ENCODE measurements at regions not wholly inside any gene's neighbourhood (a gene's known extent, or its start where the extent isn't known, plus 50 kb on each side); places are given as distances from the start of the nearest gene placed in this dataset.

DNA sequence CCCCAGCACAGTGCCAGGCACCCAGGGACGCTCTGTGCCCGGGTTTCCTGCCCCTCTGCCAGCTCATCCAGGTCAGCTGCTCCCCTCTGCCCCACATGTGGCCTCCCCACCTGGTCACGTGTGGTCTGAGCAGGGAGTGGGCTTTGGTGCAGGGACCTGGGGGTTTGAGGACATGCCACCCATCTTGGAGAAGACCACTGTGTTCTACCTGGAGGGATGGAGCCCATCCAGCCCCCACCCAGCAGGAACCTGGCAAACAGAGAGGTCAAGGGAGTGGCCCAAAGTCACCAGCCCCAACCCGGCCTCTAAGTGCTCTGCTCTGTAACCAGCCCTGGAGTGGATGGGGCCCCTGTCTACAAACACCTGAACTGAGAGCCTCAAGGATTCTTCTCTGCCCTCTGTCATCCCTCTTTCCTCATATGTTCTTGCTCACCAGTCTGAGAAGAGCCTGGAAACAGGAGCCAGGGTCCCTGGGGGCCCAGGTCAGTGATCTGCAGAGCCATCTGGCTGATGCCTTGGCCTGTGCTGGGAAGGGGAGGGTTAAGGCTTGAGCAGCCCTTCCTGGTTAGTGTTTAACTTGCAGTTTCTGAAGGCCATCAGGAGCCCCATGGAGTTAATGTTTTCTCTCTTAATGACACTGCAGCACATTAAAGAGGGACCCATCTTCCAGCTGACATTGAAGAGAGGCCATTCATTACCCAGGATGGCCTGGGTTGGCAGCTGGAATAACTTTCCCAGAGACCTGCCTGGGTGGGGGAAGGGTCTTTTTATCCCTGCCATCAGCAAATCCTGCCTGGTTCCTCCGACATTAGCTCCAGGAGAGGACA is 235.4 kb downstream of the PTPRU start:
- DNase-seq: no peak

DNA sequence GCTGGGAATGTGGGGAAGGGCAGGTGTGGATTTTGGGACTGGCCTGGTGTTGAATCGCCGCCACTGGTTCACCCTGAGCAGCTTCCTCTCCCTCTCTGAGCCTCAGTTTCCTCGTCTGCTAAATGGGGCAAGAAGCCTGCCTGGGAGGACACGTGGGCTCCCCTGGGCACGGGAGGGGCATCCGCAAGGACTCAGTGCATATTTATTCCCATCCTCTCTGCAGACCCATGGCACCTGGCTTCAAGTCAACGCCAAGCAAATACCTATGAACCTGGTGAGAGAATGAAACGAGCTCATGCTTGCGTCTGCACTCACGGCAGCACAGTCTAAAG is 234.4 kb downstream of the PTPRU start:
- DNase-seq: no peak

DNA sequence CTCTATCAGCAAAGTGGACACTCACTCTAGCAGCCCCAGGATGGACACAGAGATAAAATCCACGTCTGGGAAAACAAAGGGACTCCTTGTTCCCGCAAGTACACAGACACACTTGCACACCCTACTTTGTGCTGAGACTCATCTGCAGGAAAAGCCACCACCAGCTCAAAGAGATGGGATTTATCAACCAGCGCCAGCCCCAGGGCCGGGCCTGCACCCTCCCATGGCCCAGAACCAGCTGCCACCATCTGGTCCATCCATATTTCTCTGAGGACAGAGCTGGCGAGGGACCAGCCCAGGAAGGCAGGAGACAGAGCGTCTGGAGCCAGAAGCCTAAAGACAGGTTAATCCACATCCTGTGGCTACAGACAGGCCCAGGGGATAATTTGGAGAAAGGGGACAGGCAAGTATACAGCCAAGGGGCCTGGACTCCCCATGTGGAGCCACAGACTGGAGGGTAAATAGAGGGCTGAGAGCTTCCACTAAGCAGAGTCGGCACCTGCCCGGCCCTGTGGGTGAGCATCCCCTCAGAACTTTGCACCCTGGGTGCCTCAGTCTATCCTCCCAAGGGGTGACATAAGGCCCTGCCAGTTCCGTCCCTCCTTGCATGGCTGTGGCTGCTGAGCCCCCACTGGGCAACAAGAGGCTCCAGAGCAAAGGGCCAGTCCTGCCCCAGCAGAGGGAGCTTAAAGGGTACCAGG is 233.9 kb downstream of the PTPRU start:
- DNase-seq: no peak

DNA sequence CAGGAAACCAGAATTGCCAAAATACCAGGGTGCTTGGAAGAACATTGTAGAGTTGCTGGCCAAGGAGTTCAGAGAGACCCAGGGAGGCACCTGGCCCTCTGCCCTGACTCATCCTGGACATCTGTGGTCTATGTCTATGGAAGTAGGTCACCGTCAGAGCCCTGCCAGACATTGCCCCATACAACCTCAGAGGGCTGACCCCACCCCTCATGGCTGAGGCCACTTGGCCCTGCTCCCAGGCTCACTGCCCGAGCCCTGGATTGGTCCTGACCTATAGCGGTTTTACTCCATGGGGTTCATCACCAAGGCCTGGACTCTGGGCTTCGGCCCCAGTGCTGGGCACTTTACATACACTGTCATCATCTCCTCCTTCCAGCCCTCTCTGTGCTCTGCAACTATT is 233.1 kb downstream of the PTPRU start:
- DNase-seq: peak in 1 of 3 donors; percentile 3

- no peak for DNase-seq
Measured at GRCh38 chr1:29467989-29468900, 231.9 kb downstream of the PTPRU start.

- no peak for DNase-seq
Measured at GRCh38 chr1:29466258-29466657, 229.9 kb downstream of the PTPRU start.

DNA sequence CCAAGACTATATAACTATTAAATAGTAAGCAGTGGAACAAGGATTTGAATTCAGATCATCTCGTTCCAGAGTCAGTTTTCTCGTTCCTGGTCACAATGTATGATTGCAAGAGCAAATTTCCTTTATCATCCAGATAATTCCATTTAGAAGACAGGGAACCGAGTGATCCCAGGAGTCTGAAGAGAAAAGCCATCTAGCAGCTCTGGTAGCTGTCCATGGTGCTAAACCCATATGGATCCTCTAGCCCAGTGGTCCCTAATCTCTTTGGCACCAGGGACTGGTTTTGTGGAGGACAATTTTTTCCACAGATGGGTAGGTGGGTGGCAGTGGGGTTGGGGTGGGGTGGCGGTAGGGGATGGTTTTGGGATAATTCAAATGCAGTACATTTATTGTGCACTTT is 229.4 kb downstream of the PTPRU start:
- DNase-seq: peak in 2 of 3 donors; percentile 7 to 25

GRCh38 chr1:29462096-29462495 is 225.8 kb downstream of the PTPRU start:
- DNase-seq: no peak

DNA sequence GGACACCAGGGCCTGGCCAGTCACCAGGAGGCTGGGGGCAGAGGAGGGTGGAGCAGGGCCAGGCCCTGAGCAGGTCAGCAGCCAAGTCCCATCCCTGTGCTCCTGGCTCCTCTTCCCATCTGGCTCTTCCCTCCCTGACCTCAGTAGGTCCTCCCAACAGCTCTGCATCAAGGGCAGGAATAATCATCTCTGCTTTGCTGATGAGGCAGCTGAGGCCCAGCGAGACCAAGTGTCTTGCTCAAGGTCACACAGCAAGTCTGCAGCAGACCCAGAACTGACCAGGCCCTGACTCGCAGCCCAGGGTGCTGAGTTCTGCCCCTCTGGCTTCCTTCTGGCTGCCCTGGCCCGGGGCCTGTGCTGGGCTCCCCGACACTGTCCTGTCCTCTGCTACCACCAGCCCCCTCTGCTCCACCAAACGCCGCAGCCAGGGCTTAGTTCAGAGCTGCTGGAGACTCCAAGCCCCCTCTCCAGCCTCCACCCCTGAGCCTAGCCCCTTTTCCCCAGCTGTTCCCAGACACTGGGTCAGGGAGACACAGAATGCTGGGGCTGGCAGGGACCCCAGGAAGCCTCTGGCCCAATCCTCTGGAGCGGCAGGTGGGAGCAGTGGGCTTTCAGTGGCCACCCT is 224.9 kb downstream of the PTPRU start:
- no peak for DNase-seq

- DNase-seq: no peak
Measured at GRCh38 chr1:29460694-29461093, 224.4 kb downstream of the PTPRU start.

DNA sequence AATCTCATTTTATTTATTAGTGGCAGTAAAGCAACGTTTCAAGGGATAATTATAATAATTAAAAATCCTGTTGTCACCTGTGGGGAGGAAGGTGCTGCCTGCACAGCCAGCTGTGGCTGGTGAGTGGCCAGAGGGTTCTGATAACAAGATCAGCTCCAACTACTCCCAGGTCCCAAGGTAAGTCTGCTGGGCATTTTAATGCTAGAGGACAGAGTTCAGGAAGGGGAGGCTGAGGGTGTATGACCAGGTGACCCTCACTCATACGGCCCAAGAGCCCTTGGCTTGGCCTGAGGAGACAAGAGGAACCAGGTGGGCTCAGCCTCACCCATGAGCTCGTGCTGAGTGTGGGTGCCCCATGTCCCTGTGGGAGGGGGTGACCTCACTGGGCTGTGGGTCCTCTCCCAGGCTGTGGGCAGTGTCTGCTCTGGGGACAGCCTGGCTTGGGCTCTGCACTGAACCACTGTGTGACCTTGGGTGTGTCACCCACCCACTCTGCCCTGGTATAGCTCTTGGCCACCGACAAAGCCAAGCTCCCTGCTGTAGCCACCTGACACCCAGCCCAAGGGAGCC is 223.8 kb downstream of the PTPRU start:
- DNase-seq: no peak

- DNase-seq: no peak
Measured at GRCh38 chr1:29459620-29459945, 223.3 kb downstream of the PTPRU start.

DNA sequence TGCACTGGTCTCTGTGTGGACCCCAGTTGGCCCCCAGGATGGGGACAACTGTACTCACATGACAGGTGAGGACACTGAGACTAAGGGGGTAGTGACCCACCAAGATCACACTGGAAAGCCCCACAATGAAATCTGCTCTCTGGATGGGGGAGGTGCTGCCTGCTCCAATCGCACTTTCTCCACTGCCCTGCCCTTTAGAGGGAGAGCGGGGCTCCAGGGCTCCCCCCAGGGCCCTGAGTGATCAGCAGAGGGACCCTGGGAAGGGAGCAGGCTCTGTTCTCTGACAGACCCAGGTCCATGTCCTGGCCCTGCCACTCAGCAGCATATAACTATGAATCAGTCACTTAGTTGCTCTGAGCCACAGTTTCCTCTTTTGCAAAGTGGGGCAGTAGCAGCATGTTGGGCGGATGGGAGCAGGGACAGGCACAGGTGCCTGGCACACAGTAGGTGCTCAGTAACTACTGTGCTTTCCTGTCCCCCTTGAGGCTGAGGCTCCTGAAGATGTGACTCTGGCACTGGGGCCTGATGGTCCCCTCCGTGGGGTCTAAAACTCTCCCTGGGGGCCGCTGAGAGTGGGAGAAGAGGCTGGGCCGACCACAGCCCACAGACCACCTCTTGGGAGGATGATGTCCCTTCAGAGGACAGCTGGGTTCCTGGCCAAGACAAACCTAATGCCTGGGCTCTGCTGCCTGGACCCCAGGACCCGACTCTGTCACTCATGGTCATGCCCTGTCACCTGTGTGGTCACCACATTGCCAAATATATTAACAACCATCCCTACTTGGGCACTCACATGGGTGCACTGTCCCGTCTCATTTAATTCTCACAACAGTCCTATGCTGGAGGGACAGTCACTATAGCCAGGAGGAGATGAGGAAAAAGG is 222.7 kb downstream of the PTPRU start:
- DNase-seq: no peak

DNA sequence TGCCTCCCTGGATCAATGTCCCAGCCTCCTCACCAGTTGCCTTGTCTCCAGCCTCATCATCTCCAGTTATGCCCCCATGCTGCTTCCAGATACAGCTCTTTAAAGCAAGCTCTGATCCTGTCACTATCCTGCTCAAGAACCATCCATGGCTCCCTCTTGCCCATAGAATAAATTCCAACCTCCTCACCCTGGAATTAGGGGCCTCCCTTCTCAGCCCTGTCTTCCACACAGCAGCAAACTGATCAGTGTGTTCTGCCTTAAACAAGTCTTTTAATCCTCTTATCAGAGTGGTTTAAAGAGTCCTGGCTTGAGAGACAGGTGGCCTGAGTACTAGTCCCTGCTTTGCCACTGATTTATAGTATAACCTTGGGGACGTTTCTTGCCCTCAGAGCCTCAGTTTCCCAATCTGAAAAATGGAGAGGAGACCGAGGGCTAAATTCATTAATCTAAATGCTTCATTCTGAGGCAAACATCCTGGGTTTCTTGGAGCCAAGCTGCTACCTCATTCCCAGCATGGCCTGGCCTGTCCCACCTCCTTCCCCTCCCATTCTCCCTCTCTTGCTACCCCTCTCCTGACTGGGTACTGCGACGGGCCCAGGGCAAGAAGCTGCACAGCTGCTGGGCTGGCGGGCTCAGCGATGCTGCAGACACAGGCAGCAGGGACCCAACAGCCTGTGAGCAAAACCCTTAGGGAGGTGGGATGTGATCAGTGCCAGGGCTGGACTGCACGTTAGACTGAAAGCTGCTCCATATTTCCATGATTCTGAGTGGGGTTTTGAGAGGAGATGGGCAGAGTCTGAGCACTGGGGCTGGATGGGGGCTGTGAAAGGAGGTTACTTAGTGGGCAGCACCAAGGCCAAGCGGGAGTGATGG is 221.4 kb downstream of the PTPRU start:
- DNase-seq: no peak

- no peak for DNase-seq
Measured at GRCh38 chr1:29456685-29457435, 220.5 kb downstream of the PTPRU start.

DNA sequence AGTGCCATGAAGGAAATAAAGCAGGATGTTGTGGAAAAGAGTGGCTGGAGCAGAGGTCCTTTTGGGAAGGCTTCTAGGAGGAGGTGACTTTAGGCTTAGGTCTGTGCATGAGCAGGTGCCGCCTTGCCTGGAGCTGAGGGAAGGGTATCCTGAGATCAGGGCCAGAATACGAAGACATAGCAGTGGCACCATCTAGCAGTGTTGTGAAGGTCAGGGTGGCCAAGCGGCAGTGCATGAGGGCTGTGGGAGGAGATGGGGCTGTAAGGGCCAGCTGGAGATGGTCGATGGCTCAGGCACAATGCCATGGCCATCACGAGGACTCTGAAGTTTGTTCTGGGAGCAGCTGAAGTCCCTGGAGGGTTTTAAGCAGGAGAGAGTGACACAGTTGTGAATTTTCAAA is 219.5 kb downstream of the PTPRU start:
- no peak for DNase-seq

- DNase-seq: no peak
Measured at GRCh38 chr1:29454616-29455380, 218.5 kb downstream of the PTPRU start.
